Islet of Langerhans (tissue), 1 donor: ENCODE measurements at regions not wholly inside any gene's neighbourhood (a gene's known extent, or its start where the extent isn't known, plus 50 kb on each side); places are given as distances from the start of the nearest gene placed in this dataset.
"Not testable (repeated sequence)": the region's sequence is repeated elsewhere in the genome, so short reads cannot be mapped to it uniquely, and the experiment has no call there.

Experiments
- FAIRE-seq: peaks from one replicate; lab custom pipeline; 2011; peaks lifted over from hg19 to GRCh38; lab: Jason Lieb, UNC

GRCh38 chr4:112951362-112952312 lies 97.8 kb upstream of the ANK2 start:
- FAIRE-seq: peak; percentile 85

GRCh38 chr4:112952313-112952700 lies 97.1 kb upstream of the ANK2 start:
- FAIRE-seq: no peak

- no peak for FAIRE-seq
Measured at GRCh38 chr4:112953262-112953661, 96.2 kb upstream of the ANK2 start.

- FAIRE-seq: no peak
Measured at GRCh38 chr4:112954286-112954685, 95.2 kb upstream of the ANK2 start.

GRCh38 chr4:112956484-112956896 lies 93.0 kb upstream of the ANK2 start:
- no peak for FAIRE-seq

GRCh38 chr4:112957764-112958163 lies 91.7 kb upstream of the ANK2 start:
- not testable (repeated sequence) for FAIRE-seq

GRCh38 chr4:112966701-112967488 lies 82.6 kb upstream of the ANK2 start:
- FAIRE-seq: no peak

GRCh38 chr4:112968451-112969159 lies 80.8 kb upstream of the ANK2 start:
- FAIRE-seq: no peak

GRCh38 chr4:112970903-112971302 lies 78.5 kb upstream of the ANK2 start:
- no peak for FAIRE-seq

- no peak for FAIRE-seq
Measured at GRCh38 chr4:112973750-112974251, 75.7 kb upstream of the ANK2 start.

GRCh38 chr4:112975567-112976355 lies 73.7 kb upstream of the ANK2 start:
- FAIRE-seq: no peak

GRCh38 chr4:112978691-112979472 lies 70.6 kb upstream of the ANK2 start:
- FAIRE-seq: no peak

- no peak for FAIRE-seq
Measured at GRCh38 chr4:112979881-112980421, 69.5 kb upstream of the ANK2 start.

- no peak for FAIRE-seq
Measured at GRCh38 chr4:112982680-112983079, 66.8 kb upstream of the ANK2 start.

GRCh38 chr4:112994732-112995464 lies 54.6 kb upstream of the ANK2 start:
- FAIRE-seq: no peak
